Gastrocnemius medialis (tissue), 4 donors: ENCODE measurements at regions not wholly inside any gene's neighbourhood (a gene's known extent, or its start where the extent isn't known, plus 50 kb on each side); places are given as distances from the start of the nearest gene placed in this dataset.

ENCODE experiments used
- POLR2A ChIP-seq, 2 donors: fragments of 450-650 bp; IDR thresholded peaks; one replicate each; pipeline ENCODE4 v1.6.1; 2017; ENCODE audit warnings: antibody characterized with exemption in 2 of 2, mild to moderate bottlenecking in 2 of 2, moderate library complexity in 2 of 2
- TF ChIP-seq, protein P1 (sequence below), 5 experiments: fragments of 450-650 bp in 3 of 5; fragments of 200-600 bp in 2 of 5; sonication (generic) in 2 of 5; IDR thresholded peaks in 4 of 5; conservative IDR thresholded peaks in 1 of 5; 1 replicate in 4 of 5; 2 replicates in 1 of 5; pipeline ENCODE4 v1.5.1; 2016 to 2019; ENCODE audit warnings: antibody characterized with exemption in 5 of 5, mild to moderate bottlenecking in 3 of 5, moderate library complexity in 3 of 5

GRCh38 chr12:102317155-102317554 is 119.5 kb upstream of the PMCH start:
- TF ChIP-seq, protein P1, sequence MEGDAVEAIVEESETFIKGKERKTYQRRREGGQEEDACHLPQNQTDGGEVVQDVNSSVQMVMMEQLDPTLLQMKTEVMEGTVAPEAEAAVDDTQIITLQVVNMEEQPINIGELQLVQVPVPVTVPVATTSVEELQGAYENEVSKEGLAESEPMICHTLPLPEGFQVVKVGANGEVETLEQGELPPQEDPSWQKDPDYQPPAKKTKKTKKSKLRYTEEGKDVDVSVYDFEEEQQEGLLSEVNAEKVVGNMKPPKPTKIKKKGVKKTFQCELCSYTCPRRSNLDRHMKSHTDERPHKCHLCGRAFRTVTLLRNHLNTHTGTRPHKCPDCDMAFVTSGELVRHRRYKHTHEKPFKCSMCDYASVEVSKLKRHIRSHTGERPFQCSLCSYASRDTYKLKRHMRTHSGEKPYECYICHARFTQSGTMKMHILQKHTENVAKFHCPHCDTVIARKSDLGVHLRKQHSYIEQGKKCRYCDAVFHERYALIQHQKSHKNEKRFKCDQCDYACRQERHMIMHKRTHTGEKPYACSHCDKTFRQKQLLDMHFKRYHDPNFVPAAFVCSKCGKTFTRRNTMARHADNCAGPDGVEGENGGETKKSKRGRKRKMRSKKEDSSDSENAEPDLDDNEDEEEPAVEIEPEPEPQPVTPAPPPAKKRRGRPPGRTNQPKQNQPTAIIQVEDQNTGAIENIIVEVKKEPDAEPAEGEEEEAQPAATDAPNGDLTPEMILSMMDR (IDR thresholded peaks at IDR 0.05 in 4 of 5, conservative IDR thresholded peaks at IDR 0.05 in 1 of 5) = no peak
- TF ChIP-seq POLR2A (IDR thresholded peaks at IDR 0.05) = no peak
